ENCODE measurements at regions not wholly inside any gene's neighbourhood (a gene's known extent, or its start where the extent isn't known, plus 50 kb on each side); places are given as distances from the start of the nearest gene placed in this dataset.

GRCh38 chr13:24006520-24007248 is 109.4 kb upstream of the C1QTNF9B start:
- TF ChIP-seq CTCF (conservative IDR thresholded peaks at IDR 0.05; ENCODE audit: low read length): no peak
- TF ChIP-seq EZH2phosphoT487 (IDR thresholded peaks at IDR 0.05; ENCODE audit: borderline replicate concordance): no peak

Measured in Loucy (cell line).